ENCODE measurements at regions not wholly inside any gene's neighbourhood (a gene's known extent, or its start where the extent isn't known, plus 50 kb on each side); places are given as distances from the start of the nearest gene placed in this dataset.
"Not testable (repeated sequence)": the region's sequence is repeated elsewhere in the genome, so short reads cannot be mapped to it uniquely, and the experiment has no call there.

- no peaks in the 10 kb centered on the region for H3K36me3 ChIP-seq (ENCODE audit: control insufficient read depth in 1 of 2, insufficient read depth in 2 of 2, low read length in 2 of 2)
- no peak overlapping the region for H3K14ac ChIP-seq (ENCODE audit: low read length)
- no peak overlapping the region for H3K4me2 ChIP-seq (ENCODE audit: low read length)
- H3K27me3 ChIP-seq (ENCODE audit: insufficient read depth, low read length) = no peaks in the 10 kb centered on the region
- H2AFZ ChIP-seq (ENCODE audit: insufficient read depth, low read length, poor library complexity) = no peak overlapping the region
- H3K4me1 ChIP-seq (ENCODE audit: control insufficient read depth in 1 of 2, insufficient read depth in 2 of 2, low read length in 2 of 2) = peaks cover 0 to 2% of the 10 kb centered on the region in 2 experiments
- no peak overlapping the region for H3K9ac ChIP-seq (ENCODE audit: low read length)
- H4K12ac ChIP-seq (ENCODE audit: low read depth, low read length) = no peak overlapping the region
- H2AK5ac ChIP-seq (ENCODE audit: low read length) = no peak overlapping the region
- H3K79me1 ChIP-seq (ENCODE audit: low read length) = peaks cover 3% of the 10 kb centered on the region
- no peak overlapping the region for H2BK5ac ChIP-seq (ENCODE audit: low read depth, low read length, poor library complexity)
- H3K4me3 ChIP-seq (ENCODE audit: low read depth, low read length) = no peak overlapping the region
- DNase-seq = no peak
- H3K79me2 ChIP-seq (ENCODE audit: control insufficient read depth, insufficient read depth, low read length, poor library complexity) = no peaks in the 10 kb centered on the region
- H4K91ac ChIP-seq (ENCODE audit: low read depth, low read length) = no peak overlapping the region
- no peak overlapping the region for H3K23ac ChIP-seq (ENCODE audit: low read length)
- no peak overlapping the region for H3K27ac ChIP-seq (ENCODE audit: low read depth, low read length)
- no CpG with 5 or more reads among the region's 2 CpGs for WGBS (ENCODE audit: extremely low coverage, insufficient coverage, insufficient read length)
- H2BK12ac ChIP-seq (ENCODE audit: low read length) = no peak overlapping the region
- no peak overlapping the region for H3K4ac ChIP-seq (ENCODE audit: low read depth, low read length)
- peaks cover 2% of the 10 kb centered on the region for H3K9me3 ChIP-seq (ENCODE audit: insufficient read depth, low read depth, low read length)
- no peak overlapping the region for H4K8ac ChIP-seq (ENCODE audit: low read depth, low read length)
- H2BK120ac ChIP-seq (ENCODE audit: insufficient read depth, low read length, poor library complexity) = no peak overlapping the region
- no peak overlapping the region for H3K18ac ChIP-seq (ENCODE audit: low read length)
These were observed 109.3 kb downstream of the GATA3 start for GRCh38 chr10:8163824-8164223.

GRCh38 chr10:8164640-8165039 is 110.2 kb downstream of the GATA3 start:
- not testable (repeated sequence) for H3K4me2 ChIP-seq (ENCODE audit: low read length); H3K36me3 ChIP-seq (ENCODE audit: control insufficient read depth in 1 of 2, insufficient read depth in 2 of 2, low read length in 2 of 2); DNase-seq

DNA sequence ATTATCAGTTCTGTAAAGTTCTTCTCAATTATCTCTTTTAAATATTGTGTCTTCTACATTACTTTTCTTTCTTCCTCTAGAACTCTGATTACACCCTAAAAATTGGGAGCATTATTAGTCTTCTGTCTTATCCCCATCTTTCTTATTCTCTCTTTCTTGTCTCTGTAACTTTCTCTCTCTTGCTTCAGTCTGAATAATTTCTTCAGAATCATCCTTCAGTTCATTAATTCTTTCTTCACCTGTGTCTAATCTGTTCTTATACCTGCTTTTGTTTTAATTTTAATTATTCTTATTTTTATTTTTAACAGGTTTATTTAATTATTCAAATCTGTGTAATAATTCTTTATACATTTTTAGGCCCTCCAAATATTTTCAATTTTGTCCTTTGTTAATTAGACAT is 114.3 kb downstream of the GATA3 start:
- no peak overlapping the region for H3K4me2 ChIP-seq (ENCODE audit: low read length)
- H3K79me1 ChIP-seq (ENCODE audit: low read length) = no peaks in the 10 kb centered on the region
- no peak for DNase-seq

More at GRCh38 chr10:8164640-8165039, 110.2 kb downstream of the GATA3 start:
- H3K79me2 ChIP-seq (ENCODE audit: control insufficient read depth, insufficient read depth, low read length, poor library complexity); H3K4me3 ChIP-seq (ENCODE audit: low read depth, low read length); H3K9me3 ChIP-seq (ENCODE audit: insufficient read depth, low read depth, low read length); H3K18ac ChIP-seq (ENCODE audit: low read length); H4K8ac ChIP-seq (ENCODE audit: low read depth, low read length); H3K14ac ChIP-seq (ENCODE audit: low read length); H2AK5ac ChIP-seq (ENCODE audit: low read length); H2BK120ac ChIP-seq (ENCODE audit: insufficient read depth, low read length, poor library complexity); H3K79me1 ChIP-seq (ENCODE audit: low read length); H3K9ac ChIP-seq (ENCODE audit: low read length); H3K23ac ChIP-seq (ENCODE audit: low read length); H3K27ac ChIP-seq (ENCODE audit: low read depth, low read length); H2BK12ac ChIP-seq (ENCODE audit: low read length); H3K27me3 ChIP-seq (ENCODE audit: insufficient read depth, low read length); H2BK5ac ChIP-seq (ENCODE audit: low read depth, low read length, poor library complexity); H2AFZ ChIP-seq (ENCODE audit: insufficient read depth, low read length, poor library complexity); H4K12ac ChIP-seq (ENCODE audit: low read depth, low read length); H3K4me1 ChIP-seq (ENCODE audit: control insufficient read depth in 1 of 2, insufficient read depth in 2 of 2, low read length in 2 of 2); H3K4ac ChIP-seq (ENCODE audit: low read depth, low read length); H4K91ac ChIP-seq (ENCODE audit: low read depth, low read length): not testable (repeated sequence)
- WGBS (ENCODE audit: extremely low coverage, insufficient coverage, insufficient read length) = no CpG with 5 or more reads among the region's 1 CpG

GRCh38 chr10:8171008-8171407 is 116.5 kb downstream of the GATA3 start:
- Histone ChIP-seq H3K23ac (ENCODE audit: low read length) (no peak overlapping the region), H2AK5ac (ENCODE audit: low read length) (no peak overlapping the region), H3K27me3 (ENCODE audit: insufficient read depth, low read length) (no peaks in the 10 kb centered on the region), H3K18ac (ENCODE audit: low read length) (no peak overlapping the region), H4K8ac (ENCODE audit: low read depth, low read length) (no peak overlapping the region), H3K79me2 (ENCODE audit: control insufficient read depth, insufficient read depth, low read length, poor library complexity) (no peaks in the 10 kb centered on the region), H2BK12ac (ENCODE audit: low read length) (no peak overlapping the region), H3K4me2 (ENCODE audit: low read length) (no peak overlapping the region), H4K12ac (ENCODE audit: low read depth, low read length) (no peak overlapping the region), H3K36me3 (ENCODE audit: control insufficient read depth in 1 of 2, insufficient read depth in 2 of 2, low read length in 2 of 2) (no peaks in the 10 kb centered on the region), H2BK120ac (ENCODE audit: insufficient read depth, low read length, poor library complexity) (no peak overlapping the region), H3K79me1 (ENCODE audit: low read length) (no peaks in the 10 kb centered on the region), H3K4me1 (ENCODE audit: control insufficient read depth in 1 of 2, insufficient read depth in 2 of 2, low read length in 2 of 2) (no peaks in the 10 kb centered on the region), H2BK5ac (ENCODE audit: low read depth, low read length, poor library complexity) (no peak overlapping the region), H2AFZ (ENCODE audit: insufficient read depth, low read length, poor library complexity) (no peak overlapping the region), H3K9me3 (ENCODE audit: insufficient read depth, low read depth, low read length) (no peaks in the 10 kb centered on the region), H3K4ac (ENCODE audit: low read depth, low read length) (no peak overlapping the region), H3K14ac (ENCODE audit: low read length) (no peak overlapping the region), H3K4me3 (ENCODE audit: low read depth, low read length) (no peak overlapping the region), H3K9ac (ENCODE audit: low read length) (no peak overlapping the region), H4K91ac (ENCODE audit: low read depth, low read length) (no peak overlapping the region), H3K27ac (ENCODE audit: low read depth, low read length) (no peak overlapping the region)
- WGBS (ENCODE audit: extremely low coverage, insufficient coverage, insufficient read length) = no CpG with 5 or more reads among the region's 2 CpGs
- DNase-seq = no peak

More for the DNA sequence above, 114.3 kb downstream of the GATA3 start:
- Histone ChIP-seq H2BK120ac (ENCODE audit: insufficient read depth, low read length, poor library complexity) (no peak overlapping the region), H3K18ac (ENCODE audit: low read length) (no peak overlapping the region), H3K4me3 (ENCODE audit: low read depth, low read length) (no peak overlapping the region), H2BK5ac (ENCODE audit: low read depth, low read length, poor library complexity) (no peak overlapping the region), H3K14ac (ENCODE audit: low read length) (no peak overlapping the region), H3K9ac (ENCODE audit: low read length) (no peak overlapping the region), H2AFZ (ENCODE audit: insufficient read depth, low read length, poor library complexity) (no peak overlapping the region), H3K9me3 (ENCODE audit: insufficient read depth, low read depth, low read length) (no peaks in the 10 kb centered on the region), H3K79me2 (ENCODE audit: control insufficient read depth, insufficient read depth, low read length, poor library complexity) (no peaks in the 10 kb centered on the region), H2BK12ac (ENCODE audit: low read length) (no peak overlapping the region), H3K36me3 (ENCODE audit: control insufficient read depth in 1 of 2, insufficient read depth in 2 of 2, low read length in 2 of 2) (no peaks in the 10 kb centered on the region), H4K8ac (ENCODE audit: low read depth, low read length) (no peak overlapping the region), H4K12ac (ENCODE audit: low read depth, low read length) (no peak overlapping the region), H3K27ac (ENCODE audit: low read depth, low read length) (no peak overlapping the region), H3K27me3 (ENCODE audit: insufficient read depth, low read length) (no peaks in the 10 kb centered on the region), H3K4ac (ENCODE audit: low read depth, low read length) (no peak overlapping the region), H2AK5ac (ENCODE audit: low read length) (no peak overlapping the region), H3K4me1 (ENCODE audit: control insufficient read depth in 1 of 2, insufficient read depth in 2 of 2, low read length in 2 of 2) (no peaks in the 10 kb centered on the region), H3K23ac (ENCODE audit: low read length) (no peak overlapping the region), H4K91ac (ENCODE audit: low read depth, low read length) (no peak overlapping the region)
